Activated T-helper 1 cell treated with anti-CD3 and anti-CD28 coated beads, Interleukin-2, amount 50 U/mL, for 16 hours (primary cell): ENCODE measurements at regions not wholly inside any gene's neighbourhood (a gene's known extent, or its start where the extent isn't known, plus 50 kb on each side); places are given as distances from the start of the nearest gene placed in this dataset.
"Not testable (repeated sequence)": the region's sequence is repeated elsewhere in the genome, so short reads cannot be mapped to it uniquely, and the experiment has no call there.

Experiments
- DNase-seq, 2 donors: peaks; one replicate each; pipeline ENCODE4 v3.0.0-alpha.2; 2020; ENCODE audit warnings: low read depth in 1 of 2, low spot score in 1 of 2

DNA sequence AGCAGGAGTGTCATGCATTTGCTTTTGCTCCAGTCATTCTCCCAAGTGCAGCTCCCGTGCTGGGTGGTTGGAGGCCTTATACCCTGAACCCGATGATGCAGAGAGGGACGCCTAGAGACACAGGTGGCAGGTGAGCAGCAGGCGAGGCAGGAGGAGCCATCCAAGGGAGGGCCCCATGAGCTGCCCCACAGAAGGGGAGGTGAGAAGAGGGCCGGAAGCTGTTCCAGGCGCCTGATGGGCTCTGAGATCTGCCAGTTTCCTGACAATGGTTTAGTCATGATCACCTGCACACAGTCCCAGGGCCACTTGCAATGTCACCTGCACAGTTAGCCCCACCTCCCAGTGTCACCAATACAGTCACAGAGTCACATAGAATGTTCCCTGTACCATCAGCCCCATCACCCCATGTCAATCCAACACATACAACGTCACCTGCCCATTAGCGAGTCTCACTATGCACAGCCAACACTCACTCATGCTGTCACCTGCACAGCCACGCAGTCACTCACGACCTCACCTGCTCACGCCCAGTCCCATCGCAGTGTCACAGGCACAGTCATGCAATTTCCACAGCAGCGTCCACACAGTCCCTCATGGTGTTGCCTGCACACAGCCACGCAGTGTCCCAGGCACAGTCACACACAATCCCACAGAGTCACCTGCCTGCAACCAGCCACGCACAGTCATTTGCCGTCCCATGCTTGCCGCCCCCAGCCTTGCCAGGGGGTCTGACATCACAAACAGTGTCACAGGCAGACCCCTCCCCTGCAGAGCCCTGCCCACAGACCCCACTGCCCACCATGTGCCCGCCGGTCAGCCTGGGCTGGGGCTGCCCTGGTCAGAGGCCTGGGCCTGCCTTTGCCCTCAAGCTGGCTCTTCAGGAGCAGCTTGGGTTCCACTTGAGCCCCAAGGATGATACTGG, 113.4 kb downstream of the LHX2 start:
- DNase-seq = no peak

DNA sequence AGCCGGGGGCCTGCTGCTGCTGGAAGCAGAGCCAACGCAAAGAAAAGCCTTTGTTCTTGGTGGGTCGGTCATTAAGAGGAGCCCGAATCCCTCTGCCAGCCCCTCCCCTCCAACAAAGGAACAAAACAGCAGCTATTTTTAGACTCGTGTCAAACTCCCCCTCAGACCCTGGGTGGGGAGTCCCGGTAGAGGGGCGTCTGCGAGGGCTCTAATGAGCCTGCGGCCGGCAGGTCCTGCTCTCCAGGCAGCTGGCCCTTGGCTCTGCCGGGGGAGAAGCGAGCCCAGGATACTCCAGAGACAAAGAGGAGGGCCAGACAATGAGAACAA, 114.0 kb downstream of the LHX2 start:
- no peak for DNase-seq

DNA sequence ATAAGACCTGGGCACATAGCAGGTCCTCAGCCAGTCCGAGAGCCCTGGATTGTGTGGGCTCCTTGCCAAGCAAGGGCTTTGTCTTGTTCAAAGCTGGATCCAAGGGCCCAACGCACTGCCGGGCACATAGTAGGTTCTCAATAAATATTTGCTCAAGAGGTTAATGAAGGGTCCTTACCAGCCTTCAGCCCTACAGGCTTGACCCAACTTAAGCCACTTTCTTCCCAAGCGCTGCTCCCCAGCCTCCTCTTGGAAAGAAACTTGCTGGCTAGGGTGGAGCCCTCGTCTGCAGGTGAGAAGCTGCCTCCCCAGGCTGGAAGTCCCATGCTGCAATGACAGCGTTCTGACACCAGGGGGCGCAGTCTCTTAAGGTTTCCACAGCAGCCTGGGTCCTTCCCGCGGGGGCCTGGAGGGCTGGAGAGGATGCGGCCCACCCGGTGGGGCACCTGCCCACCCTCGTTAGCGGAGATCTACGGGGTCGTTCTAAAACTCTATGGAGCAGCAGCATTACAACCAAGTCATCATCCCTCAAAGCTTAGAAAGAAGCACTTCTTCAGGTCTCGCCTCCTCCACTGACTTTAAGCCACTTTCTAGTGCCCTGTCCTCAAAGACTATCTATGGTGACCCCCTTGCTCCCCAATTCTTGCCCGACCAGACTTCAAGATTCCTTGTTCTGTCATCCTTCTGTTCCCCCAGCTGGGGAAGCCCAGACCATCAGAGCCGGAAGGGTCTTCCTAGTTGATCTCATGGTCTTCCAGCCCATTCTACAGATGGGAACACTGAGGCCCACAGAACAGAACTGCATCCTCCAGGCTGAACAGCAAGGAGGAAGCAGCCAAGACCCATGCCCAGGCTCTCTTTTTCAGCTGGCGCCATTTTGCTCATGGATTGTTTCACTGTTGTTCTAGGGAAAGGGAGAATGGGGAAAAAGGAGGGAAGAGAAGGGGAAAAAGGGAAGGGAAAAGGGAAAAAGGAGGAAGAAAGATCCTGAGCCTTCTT, 115.4 kb downstream of the LHX2 start:
- DNase-seq = peak; percentile 65 to 69

DNA sequence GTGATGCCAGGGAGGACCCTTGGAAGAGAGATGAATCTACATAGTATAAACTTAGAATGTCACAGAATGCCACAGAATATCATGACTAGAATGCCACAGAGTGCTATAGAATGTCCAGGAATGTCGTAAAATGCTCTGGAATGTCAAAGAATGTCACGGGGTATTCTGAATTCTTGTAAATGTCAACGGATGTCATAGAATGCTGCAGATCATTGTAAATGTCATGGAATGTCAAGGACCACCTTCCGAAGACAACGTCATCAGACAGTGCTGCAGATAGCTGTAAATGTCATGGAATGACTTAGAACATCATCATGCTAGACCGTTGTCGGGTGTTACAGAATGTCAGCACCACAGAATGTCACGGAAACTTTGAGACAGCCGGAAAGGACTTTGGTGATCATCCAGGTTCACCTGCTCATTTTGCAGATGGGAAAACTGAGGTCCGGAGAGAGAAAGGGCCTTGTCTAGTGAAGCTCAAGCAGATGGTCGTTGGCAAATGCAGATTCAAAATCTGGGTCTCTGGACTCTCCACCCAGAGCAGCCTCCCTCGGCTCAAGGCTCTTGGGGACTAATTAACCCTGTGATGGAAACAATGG, 117.1 kb downstream of the LHX2 start:
- no peak for DNase-seq

DNA sequence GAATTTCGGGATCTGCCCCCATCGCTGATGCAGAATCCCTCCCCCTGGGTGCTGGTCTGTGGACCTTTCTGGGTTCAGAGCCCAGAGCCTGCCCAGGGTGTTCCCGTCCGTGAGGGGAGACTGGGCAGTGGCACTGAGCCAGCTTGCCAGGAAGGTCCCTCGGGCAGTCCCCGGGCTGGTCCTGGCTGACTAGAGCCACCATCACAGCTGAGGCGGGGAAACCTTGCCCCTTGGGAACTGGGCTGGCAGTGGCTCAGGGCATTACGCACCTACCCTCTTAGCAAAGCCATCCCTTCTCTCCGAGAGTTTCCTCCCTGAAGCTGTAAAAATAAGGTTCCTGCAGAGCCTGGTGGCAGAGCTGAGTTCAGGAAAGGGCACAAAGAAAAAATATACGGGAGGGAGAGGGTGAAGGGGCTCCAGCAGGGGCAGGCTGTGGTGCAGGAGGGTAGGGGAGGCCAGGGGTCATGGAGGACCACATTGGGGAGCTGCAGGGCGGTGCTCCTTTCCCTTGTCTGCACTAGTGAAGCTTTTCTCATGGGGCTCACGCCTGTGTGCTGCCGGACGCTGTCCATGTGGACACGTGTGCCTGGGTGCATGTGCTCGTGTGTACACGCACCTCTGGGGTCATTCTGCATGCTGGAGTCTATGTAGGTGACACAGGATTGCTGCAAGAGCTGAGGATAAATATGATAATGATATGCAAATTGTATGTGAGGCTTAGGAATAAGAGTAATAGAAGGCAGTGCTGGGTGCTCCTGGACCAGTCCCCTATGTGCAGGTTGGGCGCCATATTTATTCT, 118.9 kb downstream of the LHX2 start:
- no peak for DNase-seq

DNA sequence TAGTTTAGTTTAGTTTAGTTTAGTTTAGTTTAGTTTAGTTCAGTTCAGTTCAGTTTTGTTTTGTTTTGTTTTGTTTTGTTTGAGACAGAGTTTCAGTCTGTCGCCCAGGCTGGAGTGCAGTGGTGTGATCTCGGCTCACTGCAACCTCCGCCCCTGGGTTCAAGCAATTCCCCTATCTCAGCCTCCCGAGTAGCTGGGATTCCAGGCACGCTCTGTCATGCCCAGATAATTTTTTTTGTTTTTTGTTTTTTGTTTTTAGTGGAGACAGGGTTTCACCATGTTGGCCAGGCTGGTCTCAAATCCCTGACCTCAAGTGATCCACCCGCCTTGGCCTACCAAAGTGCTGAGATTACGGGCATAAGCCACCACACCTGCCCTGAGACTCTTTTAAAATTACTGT, 120.0 kb downstream of the LHX2 start:
- DNase-seq = not testable (repeated sequence)

DNA sequence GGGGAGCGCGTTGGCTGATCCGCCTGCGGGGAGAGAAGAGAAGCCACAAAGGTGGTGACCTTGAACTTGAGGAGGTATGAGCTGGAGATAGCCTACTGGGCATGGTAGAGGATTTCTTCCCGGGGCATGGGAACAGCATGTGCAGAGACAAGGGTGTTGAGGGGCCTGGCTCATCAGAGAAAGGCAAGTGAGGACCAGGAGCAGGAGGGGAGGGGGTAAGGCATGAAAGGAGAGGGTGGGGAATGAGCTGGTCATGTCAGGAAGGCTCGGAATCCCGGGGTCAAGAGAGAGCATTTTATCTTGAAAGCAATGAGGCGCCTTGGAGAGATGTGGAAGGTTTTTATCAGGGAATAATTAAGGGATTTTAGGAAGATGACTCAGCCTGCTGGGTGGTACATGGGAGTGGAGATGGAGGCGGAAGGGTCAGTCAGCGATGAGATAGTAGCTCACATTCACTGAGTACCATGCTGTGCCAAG, 121.1 kb downstream of the LHX2 start:
- DNase-seq = no peak

DNA sequence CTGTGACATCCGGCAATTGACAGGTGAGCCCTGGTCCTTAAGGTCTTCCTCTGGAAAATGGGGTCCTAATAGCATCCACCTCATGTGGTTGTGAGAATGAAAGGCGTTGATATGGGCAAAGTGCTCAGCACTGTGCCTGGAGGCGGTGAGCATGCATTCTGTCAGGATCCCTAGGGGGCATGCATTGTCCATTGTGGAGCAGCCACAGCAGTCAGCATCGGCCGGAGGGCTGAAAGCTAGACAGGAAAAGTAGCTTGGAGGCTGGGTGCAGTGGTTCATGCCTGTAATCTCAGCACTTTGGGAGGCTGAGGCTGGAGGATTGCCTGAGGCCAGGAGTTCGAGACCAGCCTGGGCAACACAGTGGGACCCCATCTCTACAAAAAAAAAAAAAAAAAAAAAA, 122.2 kb downstream of the LHX2 start:
- DNase-seq = no peak

DNA sequence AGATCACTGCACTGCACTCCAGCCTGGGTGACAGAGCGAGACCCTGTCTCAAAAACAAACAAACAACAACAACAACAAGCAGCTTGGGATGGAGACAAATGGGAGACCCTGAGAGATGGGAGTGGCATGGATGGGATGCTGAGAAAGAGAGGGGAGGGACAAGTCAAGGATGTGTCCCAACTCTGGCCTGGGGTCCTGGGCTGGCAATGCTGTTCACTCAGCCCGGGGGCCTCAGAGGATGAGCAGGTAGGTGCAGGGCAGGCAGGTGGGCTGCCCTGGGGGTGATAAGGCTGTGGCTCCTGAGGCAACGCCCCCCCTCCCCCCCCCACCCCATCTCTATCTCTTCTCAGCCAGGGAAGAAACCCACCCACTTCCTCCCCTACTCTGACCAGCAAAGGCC, 123.0 kb downstream of the LHX2 start:
- no peak for DNase-seq

DNA sequence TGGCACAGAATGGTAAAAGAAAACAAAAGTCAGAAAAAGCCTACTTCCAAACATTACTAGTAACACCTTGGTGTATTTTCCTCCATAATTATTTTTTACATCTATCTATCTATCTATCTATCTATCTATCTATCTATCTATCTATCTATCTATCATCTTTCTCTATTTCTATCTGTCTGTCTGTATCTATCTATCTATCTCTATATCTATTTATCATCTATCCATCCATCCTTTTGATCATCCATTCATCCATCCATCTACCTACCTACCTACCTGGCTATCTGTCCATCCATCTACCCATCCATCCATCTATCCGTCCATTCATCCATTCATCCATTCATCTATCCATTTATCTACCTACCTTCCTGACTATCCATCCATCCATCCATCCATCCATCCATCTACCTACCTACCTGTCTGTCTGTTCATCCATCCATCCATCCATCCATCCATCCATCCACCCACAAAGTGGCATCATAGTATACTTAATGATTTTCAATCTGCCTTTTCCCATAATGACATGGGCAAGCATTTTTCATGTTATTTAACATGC, 121.9 kb upstream of the NEK6 start:
- no peak for DNase-seq

DNA sequence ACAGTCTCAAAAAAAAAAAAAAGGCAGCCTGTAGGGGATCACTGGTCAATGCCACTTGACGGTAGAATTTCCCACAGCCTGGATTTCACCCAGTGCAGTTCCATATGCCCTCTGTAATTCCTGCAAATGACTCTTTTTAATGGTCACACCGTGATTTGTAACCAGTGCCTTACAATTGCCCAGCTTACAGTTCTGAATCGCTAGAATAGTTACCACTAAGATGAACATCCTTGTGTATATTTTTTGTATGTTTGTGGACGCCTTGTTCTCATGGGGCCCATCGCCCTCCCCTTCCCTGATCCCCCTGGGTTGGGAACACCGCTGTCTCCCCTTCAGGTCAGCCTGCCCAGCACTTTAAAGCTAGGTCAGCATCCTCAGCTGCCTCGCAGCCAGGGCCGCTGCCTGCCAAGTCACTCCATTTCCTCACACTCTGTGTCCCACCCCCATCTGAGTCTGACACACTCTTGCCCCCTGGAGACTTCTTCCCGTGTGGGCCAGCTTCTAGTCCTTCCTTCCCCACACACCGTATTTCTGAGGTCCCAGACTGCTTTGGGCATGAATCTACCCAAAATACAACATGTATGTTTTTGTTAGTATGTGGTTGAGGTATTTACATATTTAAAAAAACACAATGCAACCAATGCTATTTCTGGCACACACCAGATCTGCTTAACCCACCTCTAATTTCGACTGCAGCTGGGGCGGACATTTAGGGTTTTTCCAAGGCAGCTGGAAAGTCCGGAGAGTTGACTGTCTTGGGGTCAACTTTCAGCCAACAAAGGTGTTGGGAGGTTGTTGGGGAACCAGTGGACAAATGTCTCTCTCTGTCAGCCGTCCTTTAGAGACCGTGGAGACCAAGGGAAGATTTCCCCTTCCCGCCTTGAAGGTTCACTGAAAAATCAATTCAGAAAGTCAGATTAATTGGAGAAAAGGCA, 120.5 kb upstream of the NEK6 start:
- DNase-seq = no peak

DNA sequence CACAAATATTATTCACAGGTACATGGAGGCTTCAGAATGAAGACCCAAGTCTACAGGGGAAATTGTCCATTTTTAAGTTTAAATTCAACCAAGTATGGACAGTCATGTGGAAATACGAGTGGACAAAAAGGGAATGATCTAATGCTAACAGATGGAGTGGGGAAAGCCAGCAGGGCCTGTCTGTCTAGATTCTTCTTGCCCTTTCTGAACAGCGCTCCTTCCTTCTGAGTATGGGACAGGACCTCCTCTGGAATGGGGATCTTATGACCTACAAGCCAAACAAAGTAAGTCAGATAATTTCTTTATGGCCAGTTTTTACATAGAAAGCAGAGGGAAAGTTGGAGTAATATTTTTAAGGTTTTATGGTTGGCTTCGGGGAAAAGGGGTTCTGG, 119.8 kb upstream of the NEK6 start:
- DNase-seq = no peak

DNA sequence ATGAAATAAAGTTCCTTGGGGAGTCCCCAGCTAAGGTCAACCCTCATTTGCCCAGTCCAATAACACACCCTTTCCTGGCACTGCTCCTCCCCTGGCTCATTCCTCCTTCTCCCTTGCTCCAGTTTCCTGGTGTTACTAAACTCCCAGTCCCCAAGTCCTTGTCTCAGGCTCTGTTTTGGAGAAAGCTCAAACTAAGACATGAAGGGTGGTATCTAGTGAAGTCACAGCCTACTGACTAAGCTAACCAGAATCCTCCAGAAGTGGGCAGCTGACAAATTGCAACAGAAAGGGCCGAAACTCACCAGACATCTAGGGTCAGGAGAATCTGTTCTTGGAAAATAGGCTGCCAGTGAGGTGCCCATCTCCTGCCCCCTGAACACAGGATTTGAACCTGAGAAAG, 118.7 kb upstream of the NEK6 start:
- DNase-seq = no peak

DNA sequence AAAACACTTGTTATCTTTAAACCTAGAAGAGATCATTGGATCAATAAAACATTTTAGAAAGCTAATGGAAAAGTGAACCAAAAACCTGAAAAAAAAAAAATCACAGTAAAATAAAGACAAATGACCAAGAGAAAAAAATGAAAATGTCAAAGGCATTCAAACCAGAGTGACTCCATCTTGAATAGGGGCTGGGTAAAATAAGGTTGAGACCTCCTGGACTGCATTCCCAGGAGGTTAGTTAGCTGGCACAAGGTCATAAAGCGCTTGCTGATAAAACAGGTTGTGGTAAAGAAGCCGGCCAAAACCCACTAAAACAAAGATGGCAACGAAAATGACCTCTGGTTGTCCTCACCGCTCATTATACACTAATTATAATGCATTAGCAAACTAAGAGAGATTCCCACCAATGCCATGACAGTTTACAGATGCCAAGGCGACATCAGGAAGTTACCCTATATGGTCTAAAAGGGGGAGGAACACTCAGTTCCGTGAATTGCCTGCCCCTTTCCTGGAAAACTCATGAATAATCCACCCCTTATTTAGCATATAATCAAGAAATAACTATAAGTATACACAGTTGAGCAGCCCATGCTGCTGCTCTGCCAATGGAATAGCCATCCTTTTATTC, 116.7 kb upstream of the NEK6 start:
- DNase-seq = no peak

DNA sequence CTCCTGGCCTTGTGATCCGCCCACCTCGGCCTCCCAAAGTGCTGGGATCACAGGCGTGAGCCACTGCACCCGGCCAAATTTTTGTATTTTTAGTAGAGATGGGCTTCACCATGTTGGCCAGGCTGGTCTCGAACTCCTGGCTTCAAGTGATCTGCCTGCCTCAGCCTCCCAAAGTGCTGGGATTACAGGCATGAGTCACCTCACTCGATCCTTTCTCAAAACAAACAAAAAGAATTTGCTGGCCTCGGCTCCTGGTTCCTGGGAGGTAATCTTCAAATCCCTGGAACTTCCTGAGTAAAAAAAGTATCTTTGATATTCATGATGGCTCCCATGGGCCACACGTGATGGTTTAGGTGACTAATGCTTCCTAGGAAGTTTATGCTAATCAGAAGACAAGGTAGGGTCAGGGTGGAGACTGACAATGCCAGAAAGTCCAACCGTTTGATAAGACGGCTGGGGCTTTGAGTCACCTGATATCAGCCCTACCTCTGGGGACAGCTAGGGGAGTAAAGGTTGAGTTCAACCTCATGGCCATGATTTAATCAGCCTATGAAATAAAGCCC, 113.1 kb upstream of the NEK6 start:
- DNase-seq = not testable (repeated sequence)

DNA sequence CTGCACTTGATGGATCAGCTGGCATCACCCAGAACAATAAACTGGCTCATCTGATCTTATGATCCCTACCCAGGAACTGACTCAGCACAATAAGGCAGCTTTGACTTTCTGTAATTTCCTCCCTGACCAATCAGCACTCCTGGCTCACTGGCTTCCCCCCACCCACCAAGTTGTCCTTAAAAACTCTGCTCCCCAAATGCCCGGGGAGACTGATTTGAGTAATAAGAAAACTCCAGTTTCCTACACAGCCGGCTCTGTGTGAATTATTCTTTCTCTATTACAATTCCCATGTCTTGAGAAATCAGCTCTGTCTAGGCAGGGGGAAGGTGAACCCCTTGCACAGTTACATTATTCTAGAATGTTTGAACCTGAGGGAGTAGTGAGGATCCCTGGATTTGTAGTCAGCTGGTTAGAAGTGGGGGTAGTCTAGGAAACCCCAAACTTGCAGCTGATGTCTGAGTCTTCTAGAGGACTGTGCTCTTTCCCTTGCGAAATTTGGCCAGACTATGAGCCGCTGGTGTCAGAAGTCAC, 111.7 kb upstream of the NEK6 start:
- no peak for DNase-seq

DNA sequence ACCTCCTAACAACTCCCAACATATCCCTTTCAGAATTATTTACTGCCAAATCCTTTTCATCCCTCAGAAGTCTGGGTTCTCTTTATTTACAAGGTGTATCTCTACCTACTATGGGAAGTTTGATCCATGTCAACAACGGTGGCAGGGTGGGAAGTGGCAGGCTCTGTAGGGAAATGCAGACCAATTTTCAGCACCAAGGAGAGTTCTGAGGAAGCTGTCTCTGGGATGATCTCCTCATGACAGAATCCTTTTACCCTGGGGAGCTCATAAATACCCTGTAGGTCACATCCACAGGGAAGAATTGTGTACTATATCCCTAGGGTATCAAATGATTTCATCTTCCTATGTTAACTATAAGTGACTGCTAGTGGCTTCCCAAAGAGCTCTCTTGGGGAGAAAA, 107.8 kb upstream of the NEK6 start:
- no peak for DNase-seq

DNA sequence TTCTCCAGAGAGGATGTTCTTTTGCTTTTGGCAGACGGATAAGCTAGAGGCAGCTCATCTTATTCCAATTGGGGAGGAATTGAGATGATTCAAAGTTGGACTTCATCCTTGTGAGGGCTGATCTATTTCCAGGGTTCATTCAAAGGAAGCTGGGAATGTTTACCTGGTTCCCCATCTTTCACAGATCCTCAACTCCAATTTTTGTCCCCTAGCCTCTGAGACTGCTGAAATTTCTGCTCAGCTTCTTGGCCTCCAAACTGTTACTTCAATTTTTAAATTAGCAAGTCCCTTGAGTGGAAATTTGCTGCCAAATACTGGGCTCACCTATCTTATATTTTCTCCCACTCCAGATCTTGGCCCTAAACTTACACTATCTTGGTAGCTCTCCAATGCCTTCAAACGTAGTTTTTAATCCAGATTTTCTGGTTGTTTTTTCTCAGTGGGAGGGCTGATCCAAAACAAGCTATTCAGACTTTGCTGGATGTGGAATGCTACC, 93.9 kb upstream of the NEK6 start:
- no peak for DNase-seq
